ENCODE measurements at regions not wholly inside any gene's neighbourhood (a gene's known extent, or its start where the extent isn't known, plus 50 kb on each side); places are given as distances from the start of the nearest gene placed in this dataset.

GRCh38 chr20:58573257-58573656, 58.1 kb upstream of the APCDD1L start:
- TF ChIP-seq, protein P1, sequence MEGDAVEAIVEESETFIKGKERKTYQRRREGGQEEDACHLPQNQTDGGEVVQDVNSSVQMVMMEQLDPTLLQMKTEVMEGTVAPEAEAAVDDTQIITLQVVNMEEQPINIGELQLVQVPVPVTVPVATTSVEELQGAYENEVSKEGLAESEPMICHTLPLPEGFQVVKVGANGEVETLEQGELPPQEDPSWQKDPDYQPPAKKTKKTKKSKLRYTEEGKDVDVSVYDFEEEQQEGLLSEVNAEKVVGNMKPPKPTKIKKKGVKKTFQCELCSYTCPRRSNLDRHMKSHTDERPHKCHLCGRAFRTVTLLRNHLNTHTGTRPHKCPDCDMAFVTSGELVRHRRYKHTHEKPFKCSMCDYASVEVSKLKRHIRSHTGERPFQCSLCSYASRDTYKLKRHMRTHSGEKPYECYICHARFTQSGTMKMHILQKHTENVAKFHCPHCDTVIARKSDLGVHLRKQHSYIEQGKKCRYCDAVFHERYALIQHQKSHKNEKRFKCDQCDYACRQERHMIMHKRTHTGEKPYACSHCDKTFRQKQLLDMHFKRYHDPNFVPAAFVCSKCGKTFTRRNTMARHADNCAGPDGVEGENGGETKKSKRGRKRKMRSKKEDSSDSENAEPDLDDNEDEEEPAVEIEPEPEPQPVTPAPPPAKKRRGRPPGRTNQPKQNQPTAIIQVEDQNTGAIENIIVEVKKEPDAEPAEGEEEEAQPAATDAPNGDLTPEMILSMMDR (IDR thresholded peaks at IDR 0.05) = no peak
- TF ChIP-seq POLR2A (IDR thresholded peaks at IDR 0.05) = no peak

Measured in lower leg skin (tissue), 3 donors.